WERI-Rb-1 (cell line): ENCODE measurements at regions not wholly inside any gene's neighbourhood (a gene's known extent, or its start where the extent isn't known, plus 50 kb on each side); places are given as distances from the start of the nearest gene placed in this dataset.
"Not testable (repeated sequence)": the region's sequence is repeated elsewhere in the genome, so short reads cannot be mapped to it uniquely, and the experiment has no call there.

Source experiments
- DNase-seq: peaks from one replicate; pipeline ENCODE4 v3.0.0-alpha.2; 2020
- H3K27ac ChIP-seq: fragments of 250-450 bp; sonication (Bioruptor Pico); 2 replicates; pipeline ENCODE4 v1.5.1; 2020; ENCODE audit warnings: mild to moderate bottlenecking, moderate library complexity
- H3K27me3 ChIP-seq: fragments of 250-450 bp; sonication (Bioruptor Pico); 2 replicates; pipeline ENCODE4 v1.5.1; 2021; ENCODE audit warnings: mild to moderate bottlenecking, low read depth, moderate library complexity; ENCODE audit not compliant: insufficient read depth, severe bottlenecking
- H3K36me3 ChIP-seq: fragments of 250-450 bp; sonication (Bioruptor Pico); 2 replicates; pipeline ENCODE4 v1.5.1; 2020; ENCODE audit warnings: mild to moderate bottlenecking, moderate library complexity
- H3K4me3 ChIP-seq: 2 replicates; pipeline ENCODE4 v1.5.1; 2011; ENCODE audit warnings: low read depth, mild to moderate bottlenecking, control low read depth, low read length
- H3K9me3 ChIP-seq: fragments of 250-450 bp; sonication (Bioruptor Pico); 2 replicates; pipeline ENCODE4 v1.5.1; 2021; ENCODE audit warnings: mild to moderate bottlenecking, moderate library complexity; ENCODE audit not compliant: severe bottlenecking
- CTCF ChIP-seq: IDR thresholded peaks from 2 replicates; pipeline ENCODE4 v1.5.1; 2011; ENCODE audit warnings: low read depth, mild to moderate bottlenecking, control low read depth, inconsistent platforms, low read length

- H3K36me3 ChIP-seq, H3K27ac ChIP-seq, H3K9me3 ChIP-seq, H3K27me3 ChIP-seq, H3K4me3 ChIP-seq: not testable (repeated sequence)
- peak; percentile 32 for DNase-seq
- TF ChIP-seq CTCF: peak; percentile 30; the same call in 1 of the 2 replicates
These were observed 165.6 kb downstream of the XPNPEP1 start for GRCh38 chr10:109757670-109758069.

GRCh38 chr10:109746861-109747260 lies 176.4 kb downstream of the XPNPEP1 start:
- no peaks in the 10 kb centered on the region for H3K9me3 ChIP-seq
- H3K27ac ChIP-seq: no peak overlapping the region
- TF ChIP-seq CTCF: no peak
- H3K27me3 ChIP-seq: no peaks in the 10 kb centered on the region
- DNase-seq: no peak
- H3K4me3 ChIP-seq: no peak overlapping the region
- no peaks in the 10 kb centered on the region for H3K36me3 ChIP-seq

- no peaks in the 10 kb centered on the region for H3K9me3 ChIP-seq
- TF ChIP-seq CTCF: no peak
- no peaks in the 10 kb centered on the region for H3K27me3 ChIP-seq
- no peak for DNase-seq
- H3K27ac ChIP-seq: no peak overlapping the region
- no peaks in the 10 kb centered on the region for H3K36me3 ChIP-seq
- H3K4me3 ChIP-seq: no peak overlapping the region
These were observed 179.3 kb downstream of the XPNPEP1 start for GRCh38 chr10:109744020-109744419.

DNA sequence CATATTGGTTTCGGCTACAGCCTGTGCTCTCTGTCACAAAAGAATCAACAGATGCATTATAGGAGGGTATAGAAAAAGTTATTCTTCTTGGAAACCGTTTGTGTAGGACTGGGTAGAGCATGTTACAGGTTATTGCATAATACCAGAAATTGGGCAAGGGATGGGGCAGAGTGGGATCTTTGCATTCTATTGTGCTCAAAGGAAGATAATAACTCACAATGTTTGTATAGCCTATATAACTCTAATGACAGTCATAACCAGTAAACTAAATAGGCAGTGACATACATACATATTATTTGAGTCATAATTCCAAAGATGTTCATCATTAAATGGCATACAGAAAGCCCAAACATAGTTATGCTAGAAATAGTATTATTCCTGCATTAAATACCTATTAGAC lies 179.7 kb downstream of the XPNPEP1 start:
- H3K4me3 ChIP-seq: no peak overlapping the region
- no peaks in the 10 kb centered on the region for H3K9me3 ChIP-seq
- TF ChIP-seq CTCF: no peak
- no peaks in the 10 kb centered on the region for H3K36me3 ChIP-seq
- no peak for DNase-seq
- no peaks in the 10 kb centered on the region for H3K27me3 ChIP-seq
- no peak overlapping the region for H3K27ac ChIP-seq

DNA sequence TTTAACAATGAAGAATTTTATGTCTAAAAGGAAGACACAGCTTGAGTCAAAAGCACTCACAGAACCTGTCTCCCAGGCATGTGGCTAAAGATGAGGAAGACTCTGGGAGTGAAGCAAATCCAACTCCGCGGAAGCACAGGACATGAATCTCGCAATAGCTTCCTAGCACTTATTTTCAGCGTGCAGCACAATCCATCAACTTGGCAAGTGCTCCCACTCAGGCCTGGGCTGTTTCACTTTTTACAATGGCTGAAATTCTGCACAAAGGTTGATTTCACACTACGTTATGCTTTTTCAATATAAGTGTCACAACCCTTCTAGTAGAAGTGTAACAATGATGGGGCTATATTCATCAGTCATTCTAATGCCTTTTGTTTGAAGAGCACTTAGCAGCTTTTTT lies 180.2 kb downstream of the XPNPEP1 start:
- H3K9me3 ChIP-seq: no peaks in the 10 kb centered on the region
- DNase-seq: no peak
- H3K4me3 ChIP-seq: no peak overlapping the region
- no peaks in the 10 kb centered on the region for H3K36me3 ChIP-seq
- no peaks in the 10 kb centered on the region for H3K27me3 ChIP-seq
- no peak for TF ChIP-seq CTCF
- H3K27ac ChIP-seq: no peak overlapping the region

GRCh38 chr10:109741712-109742111 lies 181.6 kb downstream of the XPNPEP1 start:
- H3K27me3 ChIP-seq: no peaks in the 10 kb centered on the region

More at GRCh38 chr10:109741712-109742111, 181.6 kb downstream of the XPNPEP1 start:
- Histone ChIP-seq H3K9me3 (no peaks in the 10 kb centered on the region), H3K27ac (no peak overlapping the region), H3K36me3 (no peaks in the 10 kb centered on the region), H3K4me3 (no peak overlapping the region)
- no peak for DNase-seq
- no peak for TF ChIP-seq CTCF
